GM12878 (cell line): ENCODE measurements at regions not wholly inside any gene's neighbourhood (a gene's known extent, or its start where the extent isn't known, plus 50 kb on each side); places are given as distances from the start of the nearest gene placed in this dataset.

Experiments
- ATAC-seq: fragments of 200-7000 bp; cut with Tn5 transposase; 3 replicates; pipeline ENCODE4 v1.9.1; 2020; ENCODE audit warnings: mild to moderate bottlenecking, moderate library complexity
- BruUV-seq: library from RNA; stranded (reverse); fragments of 400-500 nt; replicated peaks from 2 replicates; lab custom pipeline; 2021; lab: Mats Ljungman, UMichigan
- CTCF ChIA-PET: fragments of 300-600 bp; sonication (Branson Sonifier 250); formaldehyde crosslinking; extraction: SDS; loops from one replicate; lab custom pipeline; 2021; ENCODE audit warnings: inconsistent platforms; lab: Yijun Ruan, JAX
- POLR2A ChIA-PET: fragments of 350-600 bp; formaldehyde crosslinking; extraction: SDS; loops from one replicate; lab custom pipeline; 2021; ENCODE audit warnings: inconsistent platforms; lab: Charles Lee
- RAD21 ChIA-PET: fragments of 300-600 bp; sonication (Branson Sonifier 250); formaldehyde crosslinking; loops from one replicate; lab custom pipeline; 2023; ENCODE audit warnings: antibody characterized with exemption; ENCODE audit not compliant: unreplicated experiment; lab: Charles Lee
- SMC1A ChIA-PET: fragments of 300-600 bp; sonication (Branson Sonifier 250); formaldehyde crosslinking; loops from one replicate; lab custom pipeline; 2023; ENCODE audit not compliant: unreplicated experiment, uncharacterized antibody; lab: Charles Lee
- DNase-seq: peaks from one replicate; pipeline ENCODE4 v3.0.0-alpha.2; 2011; ENCODE audit warnings: low read depth, low spot score
- FAIRE-seq: peaks from 3 replicates; lab custom pipeline; 2011; peaks lifted over from hg19 to GRCh38; lab: Jason Lieb, UNC
- H2AFZ ChIP-seq: 2 replicates; pipeline ENCODE4 v1.6.0; 2011; ENCODE audit warnings: low read depth, low read length, control low read depth; ENCODE audit not compliant: control insufficient read depth
- H3K27ac ChIP-seq: 2 replicates; pipeline ENCODE4 v1.5.1; 2011; ENCODE audit warnings: control low read depth; ENCODE audit not compliant: control insufficient read depth, insufficient read depth
- H3K27me3 ChIP-seq, 2 experiments: replicated peaks in 1 of 2; 2 replicates each; pipeline versions ENCODE4 v1.6.0 to v1.6.1; 2011; ENCODE audit warnings: low read length in 1 of 2; ENCODE audit not compliant: control insufficient read depth in 2 of 2, insufficient read depth in 2 of 2
- H3K36me3 ChIP-seq, 2 experiments: 2 replicates each; pipeline ENCODE4 v1.5.1; 2011; ENCODE audit warnings: low read length in 1 of 2; ENCODE audit not compliant: control insufficient read depth in 2 of 2, insufficient read depth in 2 of 2
- H3K4me1 ChIP-seq: 2 replicates; pipeline ENCODE4 v1.6.1; 2011; ENCODE audit warnings: mild to moderate bottlenecking, low read length, moderate library complexity, mixed read lengths; ENCODE audit not compliant: control insufficient read depth, insufficient read depth
- H3K4me2 ChIP-seq: 2 replicates; pipeline ENCODE4 v1.6.0; 2011; ENCODE audit warnings: control low read depth; ENCODE audit not compliant: control insufficient read depth, insufficient read depth
- H3K4me3 ChIP-seq: fragments of 200-600 bp; sonication (generic); 2 replicates; pipeline ENCODE4 v1.5.1; 2016
- H3K79me2 ChIP-seq: 2 replicates; pipeline ENCODE4 v1.6.0; 2011; ENCODE audit warnings: low read length; ENCODE audit not compliant: control insufficient read depth, insufficient read depth
- H3K9ac ChIP-seq: 2 replicates; pipeline ENCODE4 v1.8.0; 2011; ENCODE audit warnings: low read length, control low read depth, mixed read lengths; ENCODE audit not compliant: control insufficient read depth, insufficient read depth
- H3K9me3 ChIP-seq: replicated peaks from 3 replicates; pipeline ENCODE4 v1.5.1; 2011; ENCODE audit warnings: mild to moderate bottlenecking, low read length; ENCODE audit not compliant: control insufficient read depth, insufficient read depth
- H4K20me1 ChIP-seq: 2 replicates; pipeline ENCODE4 v1.6.0; 2011; ENCODE audit not compliant: control insufficient read depth, insufficient read depth
- BMI1 ChIP-seq: fragments of 450-650 bp; IDR thresholded peaks from 2 replicates; pipeline ENCODE4 v1.6.1; 2016; ENCODE audit warnings: mild to moderate bottlenecking, moderate library complexity, borderline replicate concordance
- CBX5 ChIP-seq: sonication (generic); IDR thresholded peaks from 2 replicates; pipeline ENCODE4 v1.6.1; 2016; ENCODE audit warnings: low read depth, moderate library complexity, mild to moderate bottlenecking, inconsistent platforms
- CHD4 ChIP-seq: fragments of 200-600 bp; sonication (generic); IDR thresholded peaks from 2 replicates; pipeline ENCODE4 v1.6.1; 2016; ENCODE audit warnings: mild to moderate bottlenecking
- EZH2 ChIP-seq: IDR thresholded peaks from 2 replicates; pipeline ENCODE4 v1.6.1; 2012; ENCODE audit warnings: low read depth, mild to moderate bottlenecking, control low read depth, inconsistent platforms, low read length, borderline replicate concordance; ENCODE audit not compliant: control insufficient read depth
- MTA3 ChIP-seq: IDR thresholded peaks from 2 replicates; pipeline ENCODE4 v1.6.1; 2012; ENCODE audit warnings: low read length, inconsistent platforms, borderline replicate concordance
- MXI1 ChIP-seq: fragments of 150-350 bp; IDR thresholded peaks from 2 replicates; pipeline ENCODE4 v1.6.1; 2011; ENCODE audit warnings: low read depth, mild to moderate bottlenecking, inconsistent platforms, low read length, improper control_type of control experiment
- PAX5 ChIP-seq: IDR thresholded peaks from 2 replicates; pipeline ENCODE4 v1.6.1; 2011; ENCODE audit warnings: low read depth, low read length, borderline replicate concordance
- RAD51 ChIP-seq: fragments of 450-650 bp; IDR thresholded peaks from 2 replicates; pipeline ENCODE4 v1.6.1; 2016; ENCODE audit warnings: moderate library complexity, mild to moderate bottlenecking, inconsistent platforms
- RB1 ChIP-seq: fragments of 450-650 bp; formaldehyde crosslinking; IDR thresholded peaks from 2 replicates; pipeline ENCODE4 v1.6.1; 2017; ENCODE audit warnings: mild to moderate bottlenecking, borderline replicate concordance
- RFX5 ChIP-seq: IDR thresholded peaks from 2 replicates; pipeline ENCODE4 v1.6.1; 2011; ENCODE audit warnings: low read depth, low read length, improper control_type of control experiment
- SMARCA5 ChIP-seq: fragments of 450-650 bp; IDR thresholded peaks from 2 replicates; pipeline ENCODE4 v1.6.1; 2017; ENCODE audit warnings: mild to moderate bottlenecking
- TCF7 ChIP-seq: IDR thresholded peaks from 2 replicates; pipeline ENCODE4 v1.6.1; 2014; ENCODE audit warnings: antibody characterized with exemption, borderline replicate concordance
- WGBS: methylation state at CpG from one replicate; pipeline ENCODE4 v1.1.6; 2016; ENCODE audit warnings: low lambda C conversion rate; ENCODE audit not compliant: insufficient replicate concordance, insufficient coverage; ENCODE audit errors: missing lambda C conversion rate; 5-methylcytosine and 5-hydroxymethylcytosine counted together
- in situ Hi-C: fragments of 300-500 bp; cut with MboI; formaldehyde crosslinking; loops from 9 replicates; pipeline ENCODE4 v1.14.3; 2018; ENCODE audit warnings: mixed read lengths
- intact Hi-C: fragments of 100-400 bp; cut with micrococcal nuclease; formaldehyde crosslinking; loops from one replicate; pipeline ENCODE4 v1.14.2; 2022; ENCODE audit not compliant: unreplicated experiment
- TF ChIP-seq, protein P1 (sequence below): fragments of 150-350 bp; IDR thresholded peaks from 2 replicates; pipeline ENCODE4 v1.6.1; 2016; ENCODE audit warnings: low read depth, low read length
- TF ChIP-seq, protein P2 (sequence below), 3 experiments: IDR thresholded peaks in 2 of 3; conservative IDR thresholded peaks in 1 of 3; 2 replicates each; pipeline ENCODE4 v1.5.1; 2011; ENCODE audit warnings: low read depth in 3 of 3, low read length in 3 of 3, mild to moderate bottlenecking in 3 of 3, control low read depth in 2 of 3, moderate library complexity in 2 of 3, inconsistent platforms in 1 of 3, mixed read lengths in 1 of 3; ENCODE audit not compliant: control insufficient read depth in 2 of 3, insufficient read depth in 1 of 3; ENCODE audit errors: extremely low read depth in 1 of 3
- TF ChIP-seq, protein P3 (sequence below): IDR thresholded peaks from 2 replicates; pipeline ENCODE4 v1.6.1; 2012; ENCODE audit warnings: mild to moderate bottlenecking, low read depth, low read length
- TF ChIP-seq, protein P4 (sequence below): IDR thresholded peaks from 2 replicates; pipeline ENCODE4 v1.6.1; 2012; ENCODE audit warnings: low read depth, low read length, improper control_type of control experiment

DNA sequence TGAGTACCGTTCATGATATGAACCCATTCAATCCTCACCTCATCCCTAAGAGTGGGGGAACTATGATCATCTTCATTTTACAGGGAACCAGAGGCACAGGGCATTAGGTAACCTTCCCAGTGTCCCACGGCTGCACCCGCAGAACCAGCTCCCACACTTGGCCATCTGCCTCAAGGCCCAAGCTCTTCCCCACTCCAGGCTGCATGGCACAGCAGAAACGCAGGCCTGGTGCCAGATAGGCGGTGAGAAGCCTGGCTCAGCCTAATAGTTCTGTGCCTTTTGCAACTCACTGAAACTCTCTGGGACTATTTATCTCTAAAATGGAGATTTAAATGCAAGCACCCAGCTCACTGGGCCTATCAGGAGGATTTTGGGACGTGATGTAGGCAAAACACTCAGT lies 90.8 kb upstream of the ZNF618 start:
- BruUV-seq, result no TSS peak
- Histone ChIP-seq H3K4me2 (no peak overlapping the region), H3K9ac (no peak overlapping the region), H3K4me3 (no peak overlapping the region), H3K9me3 (no peaks in the 10 kb centered on the region), H2AFZ (no peak overlapping the region), H3K79me2 (no peaks in the 10 kb centered on the region), H3K27me3 (no peaks in the 10 kb centered on the region), H3K36me3 (no peaks in the 10 kb centered on the region), H3K4me1 (no peaks in the 10 kb centered on the region), H4K20me1 (no peaks in the 10 kb centered on the region), H3K27ac (no peak overlapping the region)
- in situ Hi-C loops, result no loop called here
- intact Hi-C loops, result no loop called here
- DNase-seq, result no peak
- ChIA-PET POLR2A (no interaction called here), CTCF (no interaction called here), RAD21 (no interaction called here), SMC1A (interaction anchor here (0.6 kb wide), 1 partner anchor 28 kb away, joined by 3 read pairs; no protein-coding TSS in a partner anchor)
- WGBS, result 9% methylated on average over 6 of the region's 6 CpGs
- ATAC-seq, result no peak
- FAIRE-seq, result no peak
- no peak for TF ChIP-seq RB1
- TF ChIP-seq, protein P1, sequence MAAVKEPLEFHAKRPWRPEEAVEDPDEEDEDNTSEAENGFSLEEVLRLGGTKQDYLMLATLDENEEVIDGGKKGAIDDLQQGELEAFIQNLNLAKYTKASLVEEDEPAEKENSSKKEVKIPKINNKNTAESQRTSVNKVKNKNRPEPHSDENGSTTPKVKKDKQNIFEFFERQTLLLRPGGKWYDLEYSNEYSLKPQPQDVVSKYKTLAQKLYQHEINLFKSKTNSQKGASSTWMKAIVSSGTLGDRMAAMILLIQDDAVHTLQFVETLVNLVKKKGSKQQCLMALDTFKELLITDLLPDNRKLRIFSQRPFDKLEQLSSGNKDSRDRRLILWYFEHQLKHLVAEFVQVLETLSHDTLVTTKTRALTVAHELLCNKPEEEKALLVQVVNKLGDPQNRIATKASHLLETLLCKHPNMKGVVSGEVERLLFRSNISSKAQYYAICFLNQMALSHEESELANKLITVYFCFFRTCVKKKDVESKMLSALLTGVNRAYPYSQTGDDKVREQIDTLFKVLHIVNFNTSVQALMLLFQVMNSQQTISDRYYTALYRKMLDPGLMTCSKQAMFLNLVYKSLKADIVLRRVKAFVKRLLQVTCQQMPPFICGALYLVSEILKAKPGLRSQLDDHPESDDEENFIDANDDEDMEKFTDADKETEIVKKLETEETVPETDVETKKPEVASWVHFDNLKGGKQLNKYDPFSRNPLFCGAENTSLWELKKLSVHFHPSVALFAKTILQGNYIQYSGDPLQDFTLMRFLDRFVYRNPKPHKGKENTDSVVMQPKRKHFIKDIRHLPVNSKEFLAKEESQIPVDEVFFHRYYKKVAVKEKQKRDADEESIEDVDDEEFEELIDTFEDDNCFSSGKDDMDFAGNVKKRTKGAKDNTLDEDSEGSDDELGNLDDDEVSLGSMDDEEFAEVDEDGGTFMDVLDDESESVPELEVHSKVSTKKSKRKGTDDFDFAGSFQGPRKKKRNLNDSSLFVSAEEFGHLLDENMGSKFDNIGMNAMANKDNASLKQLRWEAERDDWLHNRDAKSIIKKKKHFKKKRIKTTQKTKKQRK, result no peak
- TF ChIP-seq, protein P2, sequence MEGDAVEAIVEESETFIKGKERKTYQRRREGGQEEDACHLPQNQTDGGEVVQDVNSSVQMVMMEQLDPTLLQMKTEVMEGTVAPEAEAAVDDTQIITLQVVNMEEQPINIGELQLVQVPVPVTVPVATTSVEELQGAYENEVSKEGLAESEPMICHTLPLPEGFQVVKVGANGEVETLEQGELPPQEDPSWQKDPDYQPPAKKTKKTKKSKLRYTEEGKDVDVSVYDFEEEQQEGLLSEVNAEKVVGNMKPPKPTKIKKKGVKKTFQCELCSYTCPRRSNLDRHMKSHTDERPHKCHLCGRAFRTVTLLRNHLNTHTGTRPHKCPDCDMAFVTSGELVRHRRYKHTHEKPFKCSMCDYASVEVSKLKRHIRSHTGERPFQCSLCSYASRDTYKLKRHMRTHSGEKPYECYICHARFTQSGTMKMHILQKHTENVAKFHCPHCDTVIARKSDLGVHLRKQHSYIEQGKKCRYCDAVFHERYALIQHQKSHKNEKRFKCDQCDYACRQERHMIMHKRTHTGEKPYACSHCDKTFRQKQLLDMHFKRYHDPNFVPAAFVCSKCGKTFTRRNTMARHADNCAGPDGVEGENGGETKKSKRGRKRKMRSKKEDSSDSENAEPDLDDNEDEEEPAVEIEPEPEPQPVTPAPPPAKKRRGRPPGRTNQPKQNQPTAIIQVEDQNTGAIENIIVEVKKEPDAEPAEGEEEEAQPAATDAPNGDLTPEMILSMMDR (IDR thresholded peaks at IDR 0.05 in 2 of 3, conservative IDR thresholded peaks at IDR 0.05 in 1 of 3; ENCODE audit: control insufficient read depth in 2 of 3, extremely low read depth in 1 of 3, insufficient read depth in 1 of 3, low read depth in 3 of 3, low read length in 3 of 3), result no peak
- no peak for TF ChIP-seq TCF7
- no peak for TF ChIP-seq CBX5
- TF ChIP-seq PAX5, result no peak
- no peak for TF ChIP-seq MXI1
- no peak for TF ChIP-seq CHD4
- TF ChIP-seq, protein P3, sequence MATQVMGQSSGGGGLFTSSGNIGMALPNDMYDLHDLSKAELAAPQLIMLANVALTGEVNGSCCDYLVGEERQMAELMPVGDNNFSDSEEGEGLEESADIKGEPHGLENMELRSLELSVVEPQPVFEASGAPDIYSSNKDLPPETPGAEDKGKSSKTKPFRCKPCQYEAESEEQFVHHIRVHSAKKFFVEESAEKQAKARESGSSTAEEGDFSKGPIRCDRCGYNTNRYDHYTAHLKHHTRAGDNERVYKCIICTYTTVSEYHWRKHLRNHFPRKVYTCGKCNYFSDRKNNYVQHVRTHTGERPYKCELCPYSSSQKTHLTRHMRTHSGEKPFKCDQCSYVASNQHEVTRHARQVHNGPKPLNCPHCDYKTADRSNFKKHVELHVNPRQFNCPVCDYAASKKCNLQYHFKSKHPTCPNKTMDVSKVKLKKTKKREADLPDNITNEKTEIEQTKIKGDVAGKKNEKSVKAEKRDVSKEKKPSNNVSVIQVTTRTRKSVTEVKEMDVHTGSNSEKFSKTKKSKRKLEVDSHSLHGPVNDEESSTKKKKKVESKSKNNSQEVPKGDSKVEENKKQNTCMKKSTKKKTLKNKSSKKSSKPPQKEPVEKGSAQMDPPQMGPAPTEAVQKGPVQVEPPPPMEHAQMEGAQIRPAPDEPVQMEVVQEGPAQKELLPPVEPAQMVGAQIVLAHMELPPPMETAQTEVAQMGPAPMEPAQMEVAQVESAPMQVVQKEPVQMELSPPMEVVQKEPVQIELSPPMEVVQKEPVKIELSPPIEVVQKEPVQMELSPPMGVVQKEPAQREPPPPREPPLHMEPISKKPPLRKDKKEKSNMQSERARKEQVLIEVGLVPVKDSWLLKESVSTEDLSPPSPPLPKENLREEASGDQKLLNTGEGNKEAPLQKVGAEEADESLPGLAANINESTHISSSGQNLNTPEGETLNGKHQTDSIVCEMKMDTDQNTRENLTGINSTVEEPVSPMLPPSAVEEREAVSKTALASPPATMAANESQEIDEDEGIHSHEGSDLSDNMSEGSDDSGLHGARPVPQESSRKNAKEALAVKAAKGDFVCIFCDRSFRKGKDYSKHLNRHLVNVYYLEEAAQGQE, result no peak
- no peak for TF ChIP-seq RFX5
- TF ChIP-seq EZH2, result no peak
- TF ChIP-seq RAD51, result no peak
- TF ChIP-seq, protein P4, sequence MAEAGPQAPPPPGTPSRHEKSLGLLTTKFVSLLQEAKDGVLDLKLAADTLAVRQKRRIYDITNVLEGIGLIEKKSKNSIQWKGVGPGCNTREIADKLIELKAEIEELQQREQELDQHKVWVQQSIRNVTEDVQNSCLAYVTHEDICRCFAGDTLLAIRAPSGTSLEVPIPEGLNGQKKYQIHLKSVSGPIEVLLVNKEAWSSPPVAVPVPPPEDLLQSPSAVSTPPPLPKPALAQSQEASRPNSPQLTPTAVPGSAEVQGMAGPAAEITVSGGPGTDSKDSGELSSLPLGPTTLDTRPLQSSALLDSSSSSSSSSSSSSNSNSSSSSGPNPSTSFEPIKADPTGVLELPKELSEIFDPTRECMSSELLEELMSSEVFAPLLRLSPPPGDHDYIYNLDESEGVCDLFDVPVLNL, result no peak
- TF ChIP-seq MTA3, result no peak
- no peak for TF ChIP-seq BMI1
- no peak for TF ChIP-seq SMARCA5
